Chondrocyte (in vitro differentiated cells): ENCODE measurements at regions not wholly inside any gene's neighbourhood (a gene's known extent, or its start where the extent isn't known, plus 50 kb on each side); places are given as distances from the start of the nearest gene placed in this dataset.
"Not testable (repeated sequence)": the region's sequence is repeated elsewhere in the genome, so short reads cannot be mapped to it uniquely, and the experiment has no call there.

Source experiments
- DNase-seq: peaks from one replicate; pipeline ENCODE4 v3.0.0; 2021; ENCODE audit warnings: mixed read lengths, low spot score
- H3K27ac Mint-ChIP-seq: one replicate; pipeline ENCODE4 v1.8.0; 2021; ENCODE audit warnings: mild to moderate bottlenecking, moderate library complexity, mixed read lengths; ENCODE audit not compliant: unreplicated experiment
- H3K27me3 Mint-ChIP-seq: 2 replicates; pipeline ENCODE4 v1.8.0; 2021; ENCODE audit warnings: low read depth, mixed read lengths
- H3K36me3 Mint-ChIP-seq: 2 replicates; pipeline ENCODE4 v1.8.0; 2021; ENCODE audit warnings: low read depth, mixed read lengths
- H3K4me1 Mint-ChIP-seq: 2 replicates; pipeline ENCODE4 v1.8.0; 2021; ENCODE audit warnings: low read depth, mild to moderate bottlenecking, mixed read lengths
- H3K4me3 Mint-ChIP-seq: one replicate; pipeline ENCODE4 v1.8.0; 2021; ENCODE audit warnings: mild to moderate bottlenecking, moderate library complexity, mixed read lengths; ENCODE audit not compliant: unreplicated experiment
- H3K9me3 Mint-ChIP-seq: 2 replicates; pipeline ENCODE4 v1.8.0; 2021; ENCODE audit warnings: low read depth, mixed read lengths
- TF ChIP-seq, protein P1 (sequence below): fragments of 200-600 bp; sonication (generic); IDR thresholded peaks from 2 replicates; pipeline ENCODE4 v1.5.0; 2021; ENCODE audit warnings: antibody characterized with exemption, mild to moderate bottlenecking, moderate library complexity

- DNase-seq = no peak
- Mint-ChIP-seq H3K27me3 (no peaks in the 10 kb centered on the region), H3K4me3 (no peak overlapping the region), H3K9me3 (no peaks in the 10 kb centered on the region), H3K36me3 (no peaks in the 10 kb centered on the region), H3K27ac (no peak overlapping the region), H3K4me1 (peaks cover 4% of the 10 kb centered on the region)
- TF ChIP-seq, protein P1, sequence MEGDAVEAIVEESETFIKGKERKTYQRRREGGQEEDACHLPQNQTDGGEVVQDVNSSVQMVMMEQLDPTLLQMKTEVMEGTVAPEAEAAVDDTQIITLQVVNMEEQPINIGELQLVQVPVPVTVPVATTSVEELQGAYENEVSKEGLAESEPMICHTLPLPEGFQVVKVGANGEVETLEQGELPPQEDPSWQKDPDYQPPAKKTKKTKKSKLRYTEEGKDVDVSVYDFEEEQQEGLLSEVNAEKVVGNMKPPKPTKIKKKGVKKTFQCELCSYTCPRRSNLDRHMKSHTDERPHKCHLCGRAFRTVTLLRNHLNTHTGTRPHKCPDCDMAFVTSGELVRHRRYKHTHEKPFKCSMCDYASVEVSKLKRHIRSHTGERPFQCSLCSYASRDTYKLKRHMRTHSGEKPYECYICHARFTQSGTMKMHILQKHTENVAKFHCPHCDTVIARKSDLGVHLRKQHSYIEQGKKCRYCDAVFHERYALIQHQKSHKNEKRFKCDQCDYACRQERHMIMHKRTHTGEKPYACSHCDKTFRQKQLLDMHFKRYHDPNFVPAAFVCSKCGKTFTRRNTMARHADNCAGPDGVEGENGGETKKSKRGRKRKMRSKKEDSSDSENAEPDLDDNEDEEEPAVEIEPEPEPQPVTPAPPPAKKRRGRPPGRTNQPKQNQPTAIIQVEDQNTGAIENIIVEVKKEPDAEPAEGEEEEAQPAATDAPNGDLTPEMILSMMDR = no peak
Measured at GRCh38 chr12:84131076-84131475, 781.5 kb downstream of the SLC6A15 start.

DNA sequence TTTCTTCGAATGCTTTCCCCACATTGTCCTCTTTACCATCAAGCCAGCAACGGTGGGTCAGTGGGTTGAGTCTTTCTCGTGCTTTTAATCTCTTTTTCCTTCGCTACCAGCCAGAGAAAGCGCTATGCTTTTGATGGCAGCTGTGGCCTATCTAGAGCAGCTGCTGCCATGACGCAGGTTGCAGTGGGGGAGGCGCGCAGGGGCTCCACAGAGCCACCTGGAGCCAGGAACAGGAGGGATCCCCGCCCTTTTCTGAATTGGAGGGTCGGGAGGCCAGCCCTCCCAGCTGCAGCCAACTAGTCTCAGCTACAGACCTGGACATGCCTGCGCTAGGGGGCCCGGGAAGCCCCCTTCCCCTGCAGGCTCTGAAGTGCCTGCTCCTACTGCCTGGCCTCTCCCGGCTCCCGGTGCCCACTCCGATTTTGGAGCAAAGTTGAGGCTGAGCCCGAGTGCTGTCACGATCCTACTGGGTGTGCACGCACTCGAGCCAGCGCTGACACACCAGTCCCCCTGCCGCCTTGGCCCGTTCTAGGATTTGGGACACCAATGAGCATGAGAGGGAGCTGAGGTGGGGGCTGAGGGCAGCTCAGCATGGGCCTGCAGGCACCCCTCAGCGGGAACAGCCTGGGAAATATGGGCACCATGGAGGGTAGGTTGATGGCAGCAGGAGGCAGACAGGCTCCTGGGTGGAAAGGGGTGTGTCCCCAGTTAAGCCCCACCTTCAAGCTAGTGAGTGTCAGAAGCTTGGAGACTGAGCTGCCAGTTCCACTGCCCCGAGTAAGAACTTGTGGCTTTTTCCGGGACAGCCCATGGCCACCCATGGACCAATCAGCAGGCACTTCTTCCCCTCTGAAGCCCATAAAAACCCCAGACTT is 784.2 kb downstream of the SLC6A15 start:
- no peaks in the 10 kb centered on the region for H3K9me3 Mint-ChIP-seq
- DNase-seq = no peak
- no peak overlapping the region for H3K4me3 Mint-ChIP-seq
- H3K4me1 Mint-ChIP-seq = peaks cover 4% of the 10 kb centered on the region
- no peaks in the 10 kb centered on the region for H3K36me3 Mint-ChIP-seq
- H3K27ac Mint-ChIP-seq = no peak overlapping the region
- TF ChIP-seq, protein P1 = no peak
- no peaks in the 10 kb centered on the region for H3K27me3 Mint-ChIP-seq

DNA sequence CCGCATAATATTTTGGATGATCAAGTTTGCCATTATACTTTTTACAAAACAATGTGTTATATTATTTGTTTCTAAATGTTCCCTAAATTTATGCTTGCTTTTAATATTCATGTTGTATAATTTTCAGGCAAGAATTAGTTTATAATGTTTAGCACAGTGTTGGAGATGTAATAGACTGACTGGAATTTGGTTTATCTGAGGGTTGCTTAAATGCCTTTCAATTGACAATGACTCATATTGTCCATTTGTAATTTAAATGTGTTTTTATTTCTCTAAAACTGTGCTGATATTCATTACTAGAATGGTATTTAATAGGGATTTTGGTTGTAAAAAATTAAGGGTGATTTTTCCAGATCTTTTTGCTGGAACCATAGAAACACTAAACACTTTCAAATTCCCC is 788.4 kb downstream of the SLC6A15 start:
- DNase-seq = no peak

GRCh38 chr12:84117190-84117589 is 795.4 kb downstream of the SLC6A15 start:
- H3K4me3 Mint-ChIP-seq = no peak overlapping the region
- H3K9me3 Mint-ChIP-seq = no peaks in the 10 kb centered on the region
- H3K36me3 Mint-ChIP-seq = no peaks in the 10 kb centered on the region
- DNase-seq = no peak
- TF ChIP-seq, protein P1 = no peak
- no peaks in the 10 kb centered on the region for H3K4me1 Mint-ChIP-seq
- H3K27me3 Mint-ChIP-seq = no peaks in the 10 kb centered on the region
- no peak overlapping the region for H3K27ac Mint-ChIP-seq

More for the DNA sequence above, 788.4 kb downstream of the SLC6A15 start:
- Mint-ChIP-seq H3K27me3 (no peaks in the 10 kb centered on the region), H3K4me3 (no peak overlapping the region), H3K27ac (no peak overlapping the region), H3K36me3 (no peaks in the 10 kb centered on the region), H3K4me1 (no peaks in the 10 kb centered on the region), H3K9me3 (no peaks in the 10 kb centered on the region)
- TF ChIP-seq, protein P1 = no peak

DNA sequence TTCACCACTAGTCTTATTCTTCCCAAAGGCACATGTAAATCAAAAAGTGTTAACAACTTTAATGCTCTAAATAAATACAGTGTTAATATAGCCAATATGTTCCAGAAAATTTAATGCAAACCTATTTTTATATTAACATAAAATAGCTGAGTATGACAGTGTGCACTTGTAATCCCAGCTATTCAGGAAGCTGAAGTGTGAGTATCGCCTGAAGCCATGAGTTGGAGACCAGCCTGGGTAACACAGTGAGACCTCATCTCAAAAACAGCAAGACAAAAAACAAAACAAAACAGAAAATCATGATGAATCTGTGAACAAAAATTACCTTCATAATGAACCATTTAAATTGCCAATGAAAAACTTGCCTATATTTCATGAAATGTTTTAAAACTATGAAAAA is 798.9 kb downstream of the SLC6A15 start:
- TF ChIP-seq, protein P1 = no peak
- Mint-ChIP-seq H3K27me3 (no peaks in the 10 kb centered on the region), H3K9me3 (peaks cover 22% of the 10 kb centered on the region), H3K4me3 (no peak overlapping the region), H3K4me1 (no peaks in the 10 kb centered on the region), H3K36me3 (no peaks in the 10 kb centered on the region), H3K27ac (no peak overlapping the region)
- no peak for DNase-seq

DNA sequence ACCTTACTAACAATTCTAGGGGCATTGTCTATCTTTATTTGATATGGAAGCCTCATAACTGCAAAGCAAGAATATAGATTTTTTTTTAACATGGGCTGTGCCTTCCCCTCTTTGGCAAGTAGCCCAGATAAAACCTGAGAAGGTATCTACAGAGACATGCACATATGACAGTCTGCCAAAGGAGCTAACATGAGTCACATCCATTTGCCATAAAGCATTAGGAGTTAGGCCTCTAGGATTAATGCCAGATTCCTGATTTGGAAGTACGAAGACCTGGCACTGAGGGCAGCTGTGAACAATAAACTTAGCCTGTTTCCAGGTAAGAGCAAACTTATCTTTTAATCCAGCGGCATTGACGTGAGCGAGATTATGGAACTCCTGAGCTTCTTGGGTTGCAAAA is 808.7 kb downstream of the SLC6A15 start:
- H3K27ac Mint-ChIP-seq, H3K4me1 Mint-ChIP-seq, H3K4me3 Mint-ChIP-seq, DNase-seq, H3K27me3 Mint-ChIP-seq: not testable (repeated sequence)
- H3K9me3 Mint-ChIP-seq = peaks cover 67% of the 10 kb centered on the region
- peaks cover 17% of the 10 kb centered on the region for H3K36me3 Mint-ChIP-seq

GRCh38 chr12:84101963-84102362 is 810.6 kb downstream of the SLC6A15 start:
- DNase-seq, H3K4me1 Mint-ChIP-seq, H3K4me3 Mint-ChIP-seq, H3K27ac Mint-ChIP-seq, H3K27me3 Mint-ChIP-seq: not testable (repeated sequence)
- Mint-ChIP-seq H3K36me3 (peaks cover 17% of the 10 kb centered on the region), H3K9me3 (peaks cover 63% of the 10 kb centered on the region)

DNA sequence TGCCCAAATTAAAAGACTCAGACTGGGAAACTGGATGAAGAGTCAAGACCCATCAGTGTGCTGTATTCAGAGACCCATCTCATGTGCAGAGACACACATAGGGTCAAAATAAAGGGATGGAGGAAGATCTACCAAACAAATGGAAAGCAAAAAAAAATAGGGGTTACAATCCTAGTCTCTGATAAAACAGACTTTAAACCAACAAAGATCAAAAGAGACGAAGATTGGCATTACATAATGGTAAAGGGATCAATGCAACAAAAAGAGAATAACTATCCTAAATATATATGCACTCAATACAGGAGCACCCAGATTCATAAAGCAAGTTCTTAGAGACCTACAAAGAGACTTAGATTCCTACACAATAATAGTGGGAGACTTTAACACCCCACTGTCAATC is 813.0 kb downstream of the SLC6A15 start:
- H3K4me3 Mint-ChIP-seq, H3K4me1 Mint-ChIP-seq, H3K27me3 Mint-ChIP-seq, DNase-seq, H3K27ac Mint-ChIP-seq: not testable (repeated sequence)
- H3K36me3 Mint-ChIP-seq = peaks cover 16% of the 10 kb centered on the region
- peaks cover 62% of the 10 kb centered on the region for H3K9me3 Mint-ChIP-seq
